ENCODE measurements at regions not wholly inside any gene's neighbourhood (a gene's known extent, or its start where the extent isn't known, plus 50 kb on each side); places are given as distances from the start of the nearest gene placed in this dataset.

DNA sequence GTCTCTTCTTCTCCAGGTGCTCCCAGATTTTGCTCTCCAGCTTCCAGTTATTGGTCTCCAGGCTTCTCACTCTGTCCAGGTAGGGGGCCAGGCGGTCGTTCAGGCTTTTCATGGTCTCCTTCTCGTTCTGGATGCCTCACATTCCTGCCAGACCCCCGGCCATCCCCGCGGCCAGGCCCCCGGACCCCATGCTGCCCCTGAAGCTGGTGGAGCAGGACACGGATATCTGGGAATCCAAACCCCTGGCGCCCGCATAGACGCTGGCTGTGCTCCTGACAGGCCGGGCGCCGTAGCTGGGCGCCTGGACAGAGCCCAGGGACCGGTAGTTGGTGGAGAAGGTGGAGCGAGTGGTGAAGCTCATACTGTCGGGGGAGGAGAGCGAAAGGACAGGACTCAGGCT lies 534.4 kb upstream of the TLE4 start:
- Histone ChIP-seq H3K9me3 (ENCODE audit: control insufficient read depth, low read length) (no peaks in the 10 kb centered on the region), H3K4me3 (ENCODE audit: low read length) (no peak overlapping the region), H3K27ac (ENCODE audit: low read length) (no peak overlapping the region), H3K4me1 (ENCODE audit: control insufficient read depth, insufficient read depth, low read length) (no peaks in the 10 kb centered on the region), H3K27me3 (ENCODE audit: control insufficient read depth, insufficient read depth) (no peaks in the 10 kb centered on the region)
- DNase-seq (no peak), ATAC-seq (no peak)
- intact Hi-C loops (cut with DNase I): no loop called here
- WGBS: 92% methylated on average over 19 of the region's 19 CpGs

GRCh38 chr9:79040671-79041070 lies 531.1 kb upstream of the TLE4 start:
- Histone ChIP-seq H3K4me3 (ENCODE audit: low read length) (no peak overlapping the region), H3K4me1 (ENCODE audit: control insufficient read depth, insufficient read depth, low read length) (no peaks in the 10 kb centered on the region), H3K27me3 (ENCODE audit: control insufficient read depth, insufficient read depth) (no peaks in the 10 kb centered on the region), H3K9me3 (ENCODE audit: control insufficient read depth, low read length) (no peaks in the 10 kb centered on the region), H3K27ac (ENCODE audit: low read length) (no peak overlapping the region)
- intact Hi-C loops (cut with DNase I): no loop called here
- ATAC-seq: no peak
- WGBS: 55% methylated on average over 2 of the region's 2 CpGs
- DNase-seq: no peak

- DNase-seq: no peak
- no peaks in the 10 kb centered on the region for H3K4me1 ChIP-seq (ENCODE audit: control insufficient read depth, insufficient read depth, low read length)
- H3K27me3 ChIP-seq (ENCODE audit: control insufficient read depth, insufficient read depth): no peaks in the 10 kb centered on the region
- intact Hi-C loops (cut with DNase I): no loop called here
- H3K9me3 ChIP-seq (ENCODE audit: control insufficient read depth, low read length): no peaks in the 10 kb centered on the region
- H3K27ac ChIP-seq (ENCODE audit: low read length): no peak overlapping the region
- H3K4me3 ChIP-seq (ENCODE audit: low read length): no peak overlapping the region
- WGBS: 46% methylated on average over 1 of the region's 1 CpG
- ATAC-seq: no peak
Measured at GRCh38 chr9:79041266-79041665, 530.5 kb upstream of the TLE4 start.

- H3K27me3 ChIP-seq (ENCODE audit: control insufficient read depth, insufficient read depth): no peaks in the 10 kb centered on the region
- H3K27ac ChIP-seq (ENCODE audit: low read length): no peak overlapping the region
- H3K4me3 ChIP-seq (ENCODE audit: low read length): no peak overlapping the region
- H3K9me3 ChIP-seq (ENCODE audit: control insufficient read depth, low read length): no peaks in the 10 kb centered on the region
- 63% methylated on average over 7 of the region's 7 CpGs for WGBS
- intact Hi-C loops (cut with DNase I): no loop called here
- no peak for DNase-seq
- ATAC-seq: no peak
- H3K4me1 ChIP-seq (ENCODE audit: control insufficient read depth, insufficient read depth, low read length): no peaks in the 10 kb centered on the region
Measured at GRCh38 chr9:79043916-79044315, 527.8 kb upstream of the TLE4 start.

DNA sequence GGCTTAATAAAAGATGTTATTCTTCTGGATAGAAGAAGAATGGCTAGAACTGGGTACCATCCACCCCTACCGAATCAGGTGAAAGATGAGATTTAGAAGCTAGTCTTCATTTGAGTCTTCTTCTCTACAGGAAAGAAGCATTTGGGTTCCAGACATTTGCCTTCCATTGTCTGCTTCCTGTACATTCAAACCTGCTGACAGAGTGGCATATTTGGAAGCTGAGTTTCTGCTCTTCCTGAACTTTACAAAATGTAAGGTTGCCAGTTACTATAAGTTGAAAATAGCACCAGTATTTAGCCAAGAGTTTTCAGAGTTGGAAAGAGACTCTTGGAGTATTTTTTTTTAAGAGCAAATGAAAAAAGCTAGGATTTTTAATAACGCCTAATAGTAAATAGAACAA lies 525.4 kb upstream of the TLE4 start:
- WGBS: 87% methylated on average over 2 of the region's 2 CpGs
- ATAC-seq: no peak
- intact Hi-C loops (cut with DNase I): no loop called here
- H3K27me3 ChIP-seq (ENCODE audit: control insufficient read depth, insufficient read depth): no peaks in the 10 kb centered on the region
- H3K9me3 ChIP-seq (ENCODE audit: control insufficient read depth, low read length): no peaks in the 10 kb centered on the region
- no peak overlapping the region for H3K4me3 ChIP-seq (ENCODE audit: low read length)
- no peak overlapping the region for H3K27ac ChIP-seq (ENCODE audit: low read length)
- DNase-seq: no peak
- no peaks in the 10 kb centered on the region for H3K4me1 ChIP-seq (ENCODE audit: control insufficient read depth, insufficient read depth, low read length)

- Histone ChIP-seq H3K27ac (ENCODE audit: low read length) (no peak overlapping the region), H3K4me3 (ENCODE audit: low read length) (no peak overlapping the region), H3K4me1 (ENCODE audit: control insufficient read depth, insufficient read depth, low read length) (no peaks in the 10 kb centered on the region), H3K27me3 (ENCODE audit: control insufficient read depth, insufficient read depth) (no peaks in the 10 kb centered on the region), H3K9me3 (ENCODE audit: control insufficient read depth, low read length) (no peaks in the 10 kb centered on the region)
- no peak for ATAC-seq
- WGBS: 79% methylated on average over 5 of the region's 5 CpGs
- DNase-seq: no peak
- intact Hi-C loops (cut with DNase I): no loop called here
Measured at GRCh38 chr9:79049371-79049770, 522.4 kb upstream of the TLE4 start.

DNA sequence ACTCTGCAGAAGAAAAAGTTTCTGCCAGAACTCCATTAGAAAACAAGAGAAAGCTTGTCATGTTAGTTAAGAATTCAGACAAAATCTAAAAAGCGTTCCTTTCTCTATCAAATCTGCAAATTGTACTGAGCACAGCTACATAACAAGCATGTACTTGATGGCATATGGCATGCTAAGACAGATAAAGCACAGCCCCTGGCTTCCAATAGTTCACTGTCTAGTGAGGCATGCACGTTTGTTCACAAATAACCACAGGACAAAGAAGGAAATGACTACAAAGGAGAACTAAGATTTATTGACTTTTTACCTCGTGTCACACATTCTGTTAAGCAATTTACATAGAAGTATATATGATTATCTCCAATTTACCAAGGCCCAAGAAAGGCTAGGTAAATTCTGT lies 518.2 kb upstream of the TLE4 start:
- H3K4me1 ChIP-seq (ENCODE audit: control insufficient read depth, insufficient read depth, low read length): no peaks in the 10 kb centered on the region
- ATAC-seq: no peak
- H3K9me3 ChIP-seq (ENCODE audit: control insufficient read depth, low read length): no peaks in the 10 kb centered on the region
- H3K4me3 ChIP-seq (ENCODE audit: low read length): no peak overlapping the region
- no peak overlapping the region for H3K27ac ChIP-seq (ENCODE audit: low read length)
- intact Hi-C loops (cut with DNase I): no loop called here
- H3K27me3 ChIP-seq (ENCODE audit: control insufficient read depth, insufficient read depth): no peaks in the 10 kb centered on the region
- DNase-seq: no peak
- WGBS: 49% methylated on average over 3 of the region's 3 CpGs

DNA sequence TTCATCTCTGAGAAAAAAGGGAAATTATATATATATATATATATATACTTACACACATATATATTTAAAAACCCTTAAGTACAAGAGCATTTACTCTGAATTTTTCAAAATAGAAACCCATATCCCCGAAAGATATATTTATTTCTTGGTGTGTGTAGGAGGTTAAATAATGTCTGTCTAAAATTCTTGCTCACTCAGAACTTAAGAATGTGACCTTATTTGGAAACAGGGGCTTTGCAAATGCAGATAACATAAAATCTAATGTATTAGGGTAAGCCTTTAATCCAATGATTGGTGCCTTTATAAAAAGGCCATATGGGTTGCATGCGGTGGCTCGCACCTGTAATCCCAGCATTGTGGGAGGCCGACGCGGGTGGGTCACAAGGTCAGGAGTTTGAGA lies 517.3 kb upstream of the TLE4 start:
- Histone ChIP-seq H3K27ac (ENCODE audit: low read length) (no peak overlapping the region), H3K4me3 (ENCODE audit: low read length) (no peak overlapping the region), H3K27me3 (ENCODE audit: control insufficient read depth, insufficient read depth) (no peaks in the 10 kb centered on the region), H3K4me1 (ENCODE audit: control insufficient read depth, insufficient read depth, low read length) (no peaks in the 10 kb centered on the region), H3K9me3 (ENCODE audit: control insufficient read depth, low read length) (no peaks in the 10 kb centered on the region)
- intact Hi-C loops (cut with DNase I): no loop called here
- 87% methylated on average over 6 of the region's 6 CpGs for WGBS
- no peak for ATAC-seq
- DNase-seq: no peak

- DNase-seq (no peak), ATAC-seq (no peak)
- Histone ChIP-seq H3K9me3 (ENCODE audit: control insufficient read depth, low read length) (no peaks in the 10 kb centered on the region), H3K4me3 (ENCODE audit: low read length) (no peak overlapping the region), H3K4me1 (ENCODE audit: control insufficient read depth, insufficient read depth, low read length) (no peaks in the 10 kb centered on the region), H3K27me3 (ENCODE audit: control insufficient read depth, insufficient read depth) (no peaks in the 10 kb centered on the region), H3K27ac (ENCODE audit: low read length) (no peak overlapping the region)
- intact Hi-C loops (cut with DNase I): no loop called here
- 71% methylated on average over 5 of the region's 5 CpGs for WGBS
Measured at GRCh38 chr9:79056041-79056440, 515.7 kb upstream of the TLE4 start.

DNA sequence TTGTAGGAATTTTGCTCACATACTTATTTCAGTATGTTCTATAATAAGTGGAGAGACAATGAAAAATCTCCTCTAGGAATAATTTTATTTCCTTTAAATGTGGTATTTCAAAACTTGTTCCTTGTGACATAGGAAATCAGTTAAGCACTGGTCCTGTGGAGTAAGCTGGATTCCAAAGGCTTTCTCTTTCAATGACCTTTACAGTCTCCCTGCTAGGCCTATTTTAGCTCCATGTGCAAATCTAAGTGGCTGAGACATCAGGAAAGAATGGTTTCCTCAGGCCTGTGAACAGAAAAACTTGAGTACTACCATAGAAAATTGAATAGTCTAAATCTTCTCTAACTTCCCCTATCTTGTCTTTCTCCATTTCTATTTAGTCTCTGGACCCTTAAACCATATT lies 514.2 kb upstream of the TLE4 start:
- no peak overlapping the region for H3K4me3 ChIP-seq (ENCODE audit: low read length)
- DNase-seq (no peak), ATAC-seq (no peak)
- intact Hi-C loops (cut with DNase I): no loop called here
- no peaks in the 10 kb centered on the region for H3K4me1 ChIP-seq (ENCODE audit: control insufficient read depth, insufficient read depth, low read length)
- no peaks in the 10 kb centered on the region for H3K27me3 ChIP-seq (ENCODE audit: control insufficient read depth, insufficient read depth)
- H3K27ac ChIP-seq (ENCODE audit: low read length): no peak overlapping the region
- H3K9me3 ChIP-seq (ENCODE audit: control insufficient read depth, low read length): no peaks in the 10 kb centered on the region

DNA sequence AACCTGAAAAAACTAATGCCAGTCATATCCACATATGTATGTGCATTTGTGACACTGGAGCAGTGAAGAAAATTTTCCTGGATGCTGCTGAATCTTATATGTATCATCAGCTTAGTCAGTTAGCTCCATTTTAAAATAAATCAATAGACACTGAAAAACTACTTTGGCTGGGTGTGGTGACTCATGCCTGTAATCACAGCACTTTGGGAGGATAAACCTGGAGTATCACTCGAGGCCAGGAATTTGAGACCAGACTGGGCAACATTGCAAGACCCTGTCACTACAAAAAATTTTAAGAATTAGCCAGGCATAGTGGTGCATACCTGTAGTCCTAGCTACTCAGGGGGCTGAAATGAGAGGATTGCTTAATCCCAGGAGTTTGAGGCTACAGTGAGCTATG lies 511.0 kb upstream of the TLE4 start:
- no peak for DNase-seq
- Histone ChIP-seq H3K27ac (ENCODE audit: low read length) (no peak overlapping the region), H3K27me3 (ENCODE audit: control insufficient read depth, insufficient read depth) (no peaks in the 10 kb centered on the region), H3K4me1 (ENCODE audit: control insufficient read depth, insufficient read depth, low read length) (no peaks in the 10 kb centered on the region), H3K4me3 (ENCODE audit: low read length) (no peak overlapping the region), H3K9me3 (ENCODE audit: control insufficient read depth, low read length) (no peaks in the 10 kb centered on the region)
- no peak for ATAC-seq
- 30% methylated on average over 1 of the region's 1 CpG for WGBS
- intact Hi-C loops (cut with DNase I): no loop called here

GRCh38 chr9:79061752-79062616 lies 509.8 kb upstream of the TLE4 start:
- Histone ChIP-seq H3K27ac (ENCODE audit: low read length) (no peak overlapping the region), H3K4me1 (ENCODE audit: control insufficient read depth, insufficient read depth, low read length) (no peaks in the 10 kb centered on the region), H3K9me3 (ENCODE audit: control insufficient read depth, low read length) (no peaks in the 10 kb centered on the region), H3K27me3 (ENCODE audit: control insufficient read depth, insufficient read depth) (no peaks in the 10 kb centered on the region), H3K4me3 (ENCODE audit: low read length) (no peak overlapping the region)
- DNase-seq: no peak
- intact Hi-C loops (cut with DNase I): no loop called here
- 76% methylated on average over 7 of the region's 7 CpGs for WGBS
- ATAC-seq: no peak
